Peyer's patch (tissue), 4 donors: ENCODE measurements at regions not wholly inside any gene's neighbourhood (a gene's known extent, or its start where the extent isn't known, plus 50 kb on each side); places are given as distances from the start of the nearest gene placed in this dataset.

ENCODE experiments used
- POLR2A ChIP-seq, 2 donors: fragments of 450-650 bp; IDR thresholded peaks; one replicate each; pipeline ENCODE4 v1.5.1; 2017; ENCODE audit warnings: antibody characterized with exemption in 2 of 2, mild to moderate bottlenecking in 2 of 2, moderate library complexity in 2 of 2
- TF ChIP-seq, protein P1 (sequence below), 6 experiments: fragments of 450-650 bp in 4 of 6; fragments of 200-600 bp in 2 of 6; sonication (generic) in 1 of 6; IDR thresholded peaks; one replicate each; pipeline ENCODE4 v1.5.1; 2017 to 2019; ENCODE audit warnings: antibody characterized with exemption in 6 of 6, mild to moderate bottlenecking in 3 of 6, moderate library complexity in 1 of 6

DNA sequence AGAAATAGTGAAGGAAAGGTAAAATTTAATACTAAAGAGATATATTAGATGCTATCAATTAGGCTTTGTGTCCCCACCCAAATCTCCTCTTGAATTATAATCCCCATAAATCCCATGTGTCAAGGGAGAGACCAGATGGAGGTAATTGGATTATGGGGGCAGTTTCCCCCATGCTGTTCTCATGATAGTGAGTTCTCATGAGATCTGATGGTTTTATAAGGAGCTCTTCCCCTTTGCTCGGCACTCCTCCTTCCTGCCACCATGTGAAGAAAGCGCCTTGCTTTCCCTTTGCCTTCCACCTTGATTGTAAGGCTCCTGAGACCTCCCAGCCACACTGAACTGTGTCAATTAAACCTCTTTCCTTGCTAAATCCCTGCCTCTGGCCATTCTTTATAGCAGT, 697.0 kb upstream of the RGMB start:
- TF ChIP-seq, protein P1, sequence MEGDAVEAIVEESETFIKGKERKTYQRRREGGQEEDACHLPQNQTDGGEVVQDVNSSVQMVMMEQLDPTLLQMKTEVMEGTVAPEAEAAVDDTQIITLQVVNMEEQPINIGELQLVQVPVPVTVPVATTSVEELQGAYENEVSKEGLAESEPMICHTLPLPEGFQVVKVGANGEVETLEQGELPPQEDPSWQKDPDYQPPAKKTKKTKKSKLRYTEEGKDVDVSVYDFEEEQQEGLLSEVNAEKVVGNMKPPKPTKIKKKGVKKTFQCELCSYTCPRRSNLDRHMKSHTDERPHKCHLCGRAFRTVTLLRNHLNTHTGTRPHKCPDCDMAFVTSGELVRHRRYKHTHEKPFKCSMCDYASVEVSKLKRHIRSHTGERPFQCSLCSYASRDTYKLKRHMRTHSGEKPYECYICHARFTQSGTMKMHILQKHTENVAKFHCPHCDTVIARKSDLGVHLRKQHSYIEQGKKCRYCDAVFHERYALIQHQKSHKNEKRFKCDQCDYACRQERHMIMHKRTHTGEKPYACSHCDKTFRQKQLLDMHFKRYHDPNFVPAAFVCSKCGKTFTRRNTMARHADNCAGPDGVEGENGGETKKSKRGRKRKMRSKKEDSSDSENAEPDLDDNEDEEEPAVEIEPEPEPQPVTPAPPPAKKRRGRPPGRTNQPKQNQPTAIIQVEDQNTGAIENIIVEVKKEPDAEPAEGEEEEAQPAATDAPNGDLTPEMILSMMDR (IDR thresholded peaks at IDR 0.05) = no peak
- TF ChIP-seq POLR2A (IDR thresholded peaks at IDR 0.05) = no peak
